ENCODE measurements at regions not wholly inside any gene's neighbourhood (a gene's known extent, or its start where the extent isn't known, plus 50 kb on each side); places are given as distances from the start of the nearest gene placed in this dataset.

DNA sequence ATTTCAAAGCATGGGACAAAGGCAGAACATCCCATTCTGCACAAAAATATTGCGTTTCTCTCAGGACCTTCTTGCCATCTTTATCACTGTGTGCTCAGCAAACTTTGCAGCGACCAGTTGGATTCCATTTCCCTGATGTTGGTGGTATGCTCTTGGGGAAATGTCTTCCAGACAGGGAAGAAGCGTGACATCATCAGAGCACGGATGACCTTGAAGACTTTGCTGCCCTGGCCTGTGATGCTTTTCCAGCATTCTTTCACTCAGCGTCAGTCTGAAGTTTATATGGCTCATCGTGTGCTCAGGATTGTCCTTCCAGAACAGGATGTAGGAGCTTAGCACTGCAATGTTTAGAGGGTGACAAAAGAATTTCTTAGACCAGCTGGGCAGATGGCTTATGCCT, 131.4 kb upstream of the F3 start:
- TF ChIP-seq, protein P1, sequence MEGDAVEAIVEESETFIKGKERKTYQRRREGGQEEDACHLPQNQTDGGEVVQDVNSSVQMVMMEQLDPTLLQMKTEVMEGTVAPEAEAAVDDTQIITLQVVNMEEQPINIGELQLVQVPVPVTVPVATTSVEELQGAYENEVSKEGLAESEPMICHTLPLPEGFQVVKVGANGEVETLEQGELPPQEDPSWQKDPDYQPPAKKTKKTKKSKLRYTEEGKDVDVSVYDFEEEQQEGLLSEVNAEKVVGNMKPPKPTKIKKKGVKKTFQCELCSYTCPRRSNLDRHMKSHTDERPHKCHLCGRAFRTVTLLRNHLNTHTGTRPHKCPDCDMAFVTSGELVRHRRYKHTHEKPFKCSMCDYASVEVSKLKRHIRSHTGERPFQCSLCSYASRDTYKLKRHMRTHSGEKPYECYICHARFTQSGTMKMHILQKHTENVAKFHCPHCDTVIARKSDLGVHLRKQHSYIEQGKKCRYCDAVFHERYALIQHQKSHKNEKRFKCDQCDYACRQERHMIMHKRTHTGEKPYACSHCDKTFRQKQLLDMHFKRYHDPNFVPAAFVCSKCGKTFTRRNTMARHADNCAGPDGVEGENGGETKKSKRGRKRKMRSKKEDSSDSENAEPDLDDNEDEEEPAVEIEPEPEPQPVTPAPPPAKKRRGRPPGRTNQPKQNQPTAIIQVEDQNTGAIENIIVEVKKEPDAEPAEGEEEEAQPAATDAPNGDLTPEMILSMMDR (conservative IDR thresholded peaks at IDR 0.05; ENCODE audit: low read length), result no peak
- no peak for TF ChIP-seq EZH2phosphoT487 (IDR thresholded peaks at IDR 0.05; ENCODE audit: borderline replicate concordance)
